ENCODE measurements at regions not wholly inside any gene's neighbourhood (a gene's known extent, or its start where the extent isn't known, plus 50 kb on each side); places are given as distances from the start of the nearest gene placed in this dataset.

DNA sequence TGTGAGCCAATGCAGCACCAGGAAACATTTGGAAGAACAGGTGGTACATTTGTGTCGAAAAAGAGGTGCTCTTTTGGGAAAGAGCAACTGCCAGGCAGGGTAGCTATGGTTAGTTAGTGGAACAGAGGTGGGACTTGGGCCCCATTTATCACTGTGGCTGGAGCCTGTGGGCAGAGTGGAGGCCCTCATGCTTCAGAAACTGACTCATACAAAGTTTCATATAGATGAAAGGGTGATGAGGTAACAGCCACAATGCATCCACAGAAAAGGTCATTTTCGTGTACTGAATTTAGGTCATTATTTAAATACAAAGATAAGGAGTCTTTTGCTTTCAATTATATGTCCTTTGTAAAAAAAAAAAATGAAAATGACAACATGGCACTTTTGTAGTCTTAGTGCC, 76.4 kb upstream of the HS3ST5 start (continued):
- TF ChIP-seq RARA (CRISPR knock-in tag; IDR thresholded peaks at IDR 0.05): peak; percentile 41; the same call in 1 of the 2 replicates
- TF ChIP-seq, protein P1, sequence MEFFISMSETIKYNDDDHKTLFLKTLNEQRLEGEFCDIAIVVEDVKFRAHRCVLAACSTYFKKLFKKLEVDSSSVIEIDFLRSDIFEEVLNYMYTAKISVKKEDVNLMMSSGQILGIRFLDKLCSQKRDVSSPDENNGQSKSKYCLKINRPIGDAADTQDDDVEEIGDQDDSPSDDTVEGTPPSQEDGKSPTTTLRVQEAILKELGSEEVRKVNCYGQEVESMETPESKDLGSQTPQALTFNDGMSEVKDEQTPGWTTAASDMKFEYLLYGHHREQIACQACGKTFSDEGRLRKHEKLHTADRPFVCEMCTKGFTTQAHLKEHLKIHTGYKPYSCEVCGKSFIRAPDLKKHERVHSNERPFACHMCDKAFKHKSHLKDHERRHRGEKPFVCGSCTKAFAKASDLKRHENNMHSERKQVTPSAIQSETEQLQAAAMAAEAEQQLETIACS (CRISPR knock-in tag; IDR thresholded peaks at IDR 0.05): no peak
- no peak for TF ChIP-seq CBFB (CRISPR knock-in tag; IDR thresholded peaks at IDR 0.05)
- TF ChIP-seq, protein P2, sequence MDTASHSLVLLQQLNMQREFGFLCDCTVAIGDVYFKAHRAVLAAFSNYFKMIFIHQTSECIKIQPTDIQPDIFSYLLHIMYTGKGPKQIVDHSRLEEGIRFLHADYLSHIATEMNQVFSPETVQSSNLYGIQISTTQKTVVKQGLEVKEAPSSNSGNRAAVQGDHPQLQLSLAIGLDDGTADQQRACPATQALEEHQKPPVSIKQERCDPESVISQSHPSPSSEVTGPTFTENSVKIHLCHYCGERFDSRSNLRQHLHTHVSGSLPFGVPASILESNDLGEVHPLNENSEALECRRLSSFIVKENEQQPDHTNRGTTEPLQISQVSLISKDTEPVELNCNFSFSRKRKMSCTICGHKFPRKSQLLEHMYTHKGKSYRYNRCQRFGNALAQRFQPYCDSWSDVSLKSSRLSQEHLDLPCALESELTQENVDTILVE (CRISPR knock-in tag; IDR thresholded peaks at IDR 0.05): no peak
- TF ChIP-seq ZNF605 (CRISPR knock-in tag; IDR thresholded peaks at IDR 0.05): no peak
- no peak for TF ChIP-seq REPIN1 (CRISPR knock-in tag; IDR thresholded peaks at IDR 0.05; ENCODE audit: borderline replicate concordance, low read depth)
- TF ChIP-seq, protein P3, sequence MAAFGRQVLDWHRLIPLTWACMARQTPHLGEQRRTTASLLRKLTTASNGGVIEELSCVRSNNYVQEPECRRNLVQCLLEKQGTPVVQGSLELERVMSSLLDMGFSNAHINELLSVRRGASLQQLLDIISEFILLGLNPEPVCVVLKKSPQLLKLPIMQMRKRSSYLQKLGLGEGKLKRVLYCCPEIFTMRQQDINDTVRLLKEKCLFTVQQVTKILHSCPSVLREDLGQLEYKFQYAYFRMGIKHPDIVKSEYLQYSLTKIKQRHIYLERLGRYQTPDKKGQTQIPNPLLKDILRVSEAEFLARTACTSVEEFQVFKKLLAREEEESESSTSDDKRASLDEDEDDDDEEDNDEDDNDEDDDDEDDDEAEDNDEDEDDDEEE (CRISPR knock-in tag; IDR thresholded peaks at IDR 0.05): no peak
- no peak for TF ChIP-seq ZFP1 (CRISPR knock-in tag; IDR thresholded peaks at IDR 0.05)
- TF ChIP-seq HNRNPLL (IDR thresholded peaks at IDR 0.05; ENCODE audit: low read depth, low read length, poor library complexity, severe bottlenecking): no peak
- TF ChIP-seq CCDC6 (CRISPR knock-in tag; IDR thresholded peaks at IDR 0.05): no peak
- TF ChIP-seq SOX5 (CRISPR knock-in tag; IDR thresholded peaks at IDR 0.05; ENCODE audit: borderline replicate concordance): peak; percentile 70; the same call in 1 of the 2 replicates
- TF ChIP-seq BCL6 (CRISPR knock-in tag; IDR thresholded peaks at IDR 0.05): peak; percentile 29; the same call in 1 of the 2 replicates
- TF ChIP-seq, protein P4, sequence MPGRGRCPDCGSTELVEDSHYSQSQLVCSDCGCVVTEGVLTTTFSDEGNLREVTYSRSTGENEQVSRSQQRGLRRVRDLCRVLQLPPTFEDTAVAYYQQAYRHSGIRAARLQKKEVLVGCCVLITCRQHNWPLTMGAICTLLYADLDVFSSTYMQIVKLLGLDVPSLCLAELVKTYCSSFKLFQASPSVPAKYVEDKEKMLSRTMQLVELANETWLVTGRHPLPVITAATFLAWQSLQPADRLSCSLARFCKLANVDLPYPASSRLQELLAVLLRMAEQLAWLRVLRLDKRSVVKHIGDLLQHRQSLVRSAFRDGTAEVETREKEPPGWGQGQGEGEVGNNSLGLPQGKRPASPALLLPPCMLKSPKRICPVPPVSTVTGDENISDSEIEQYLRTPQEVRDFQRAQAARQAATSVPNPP (CRISPR knock-in tag; IDR thresholded peaks at IDR 0.05): no peak
- TF ChIP-seq SOX13 (IDR thresholded peaks at IDR 0.05): no peak
- TF ChIP-seq SOX13 (CRISPR knock-in tag; conservative IDR thresholded peaks at IDR 0.05 in 1 of 2, IDR thresholded peaks at IDR 0.05 in 1 of 2): peak in 1 of 2 experiments; percentile 58; a peak in 2 of 4 replicates
- no peak for TF ChIP-seq ZNF205 (CRISPR knock-in tag; IDR thresholded peaks at IDR 0.05)
- TF ChIP-seq ARID2 (CRISPR knock-in tag; IDR thresholded peaks at IDR 0.05; ENCODE audit: borderline replicate concordance): no peak
- TF ChIP-seq ZNF552 (CRISPR knock-in tag; IDR thresholded peaks at IDR 0.05; ENCODE audit: borderline replicate concordance): no peak
- TF ChIP-seq POLR2A (IDR thresholded peaks at IDR 0.05; ENCODE audit: insufficient read depth in 1 of 2, low read depth in 2 of 2, low read length in 2 of 2): no peak
- TF ChIP-seq PAX8 (CRISPR knock-in tag; IDR thresholded peaks at IDR 0.05; ENCODE audit: borderline replicate concordance): no peak
- no peak for TF ChIP-seq ZNF557 (CRISPR knock-in tag; IDR thresholded peaks at IDR 0.05)
- no peak for TF ChIP-seq ZNF563 (CRISPR knock-in tag; IDR thresholded peaks at IDR 0.05)
- TF ChIP-seq, protein P5, sequence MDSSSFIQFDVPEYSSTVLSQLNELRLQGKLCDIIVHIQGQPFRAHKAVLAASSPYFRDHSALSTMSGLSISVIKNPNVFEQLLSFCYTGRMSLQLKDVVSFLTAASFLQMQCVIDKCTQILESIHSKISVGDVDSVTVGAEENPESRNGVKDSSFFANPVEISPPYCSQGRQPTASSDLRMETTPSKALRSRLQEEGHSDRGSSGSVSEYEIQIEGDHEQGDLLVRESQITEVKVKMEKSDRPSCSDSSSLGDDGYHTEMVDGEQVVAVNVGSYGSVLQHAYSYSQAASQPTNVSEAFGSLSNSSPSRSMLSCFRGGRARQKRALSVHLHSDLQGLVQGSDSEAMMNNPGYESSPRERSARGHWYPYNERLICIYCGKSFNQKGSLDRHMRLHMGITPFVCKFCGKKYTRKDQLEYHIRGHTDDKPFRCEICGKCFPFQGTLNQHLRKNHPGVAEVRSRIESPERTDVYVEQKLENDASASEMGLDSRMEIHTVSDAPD (CRISPR knock-in tag; IDR thresholded peaks at IDR 0.05): no peak
- TF ChIP-seq ZNF562 (CRISPR knock-in tag; IDR thresholded peaks at IDR 0.05; ENCODE audit: borderline replicate concordance): no peak
- TF ChIP-seq FOSL2 (CRISPR knock-in tag; IDR thresholded peaks at IDR 0.05): peak; percentile 87
- no peak for TF ChIP-seq ZNF3 (CRISPR knock-in tag; IDR thresholded peaks at IDR 0.05)

Measured in HepG2 (cell line).